HG02981 (cell line): ENCODE measurements at regions not wholly inside any gene's neighbourhood (a gene's known extent, or its start where the extent isn't known, plus 50 kb on each side); places are given as distances from the start of the nearest gene placed in this dataset.

ENCODE experiments used
- ATAC-seq: cut with Tn5 transposase; IDR thresholded peaks from one replicate; pipeline ENCODE4 v1.9.1; 2021; ENCODE audit warnings: mild to moderate bottlenecking, moderate library complexity; ENCODE audit not compliant: unreplicated experiment

DNA sequence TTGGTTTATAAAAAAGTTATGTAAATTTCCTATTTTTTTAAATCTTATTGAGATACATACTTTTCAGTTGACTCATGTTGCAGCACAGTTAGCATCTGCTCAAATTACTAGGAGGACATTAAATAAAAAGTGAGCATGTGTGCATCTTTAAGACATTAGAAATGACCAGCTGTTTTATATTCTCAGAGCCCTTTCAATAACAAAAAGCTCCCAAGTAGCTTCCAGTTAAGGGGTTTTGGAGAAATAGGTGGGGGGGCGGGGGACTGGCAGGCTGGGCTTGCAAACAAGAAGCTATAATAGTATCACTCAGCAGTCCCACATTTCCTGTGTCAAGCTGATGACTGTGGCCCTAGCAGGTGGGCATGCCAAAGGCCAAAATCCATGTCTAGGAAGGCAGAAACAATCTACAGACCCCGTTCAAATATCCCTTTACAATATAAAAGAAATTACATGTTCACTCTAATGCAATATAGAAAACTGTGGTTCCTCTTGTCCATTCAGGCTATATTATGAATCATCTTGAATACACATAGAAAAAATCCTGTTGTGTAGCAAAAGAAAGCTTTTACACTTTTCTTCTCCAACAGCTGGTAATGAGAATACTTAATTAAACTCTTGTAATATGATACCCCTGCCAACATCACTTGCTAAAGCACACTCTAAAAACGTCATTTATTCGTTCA lies 1713.2 kb upstream of the SLC10A2 start:
- no peak for ATAC-seq

DNA sequence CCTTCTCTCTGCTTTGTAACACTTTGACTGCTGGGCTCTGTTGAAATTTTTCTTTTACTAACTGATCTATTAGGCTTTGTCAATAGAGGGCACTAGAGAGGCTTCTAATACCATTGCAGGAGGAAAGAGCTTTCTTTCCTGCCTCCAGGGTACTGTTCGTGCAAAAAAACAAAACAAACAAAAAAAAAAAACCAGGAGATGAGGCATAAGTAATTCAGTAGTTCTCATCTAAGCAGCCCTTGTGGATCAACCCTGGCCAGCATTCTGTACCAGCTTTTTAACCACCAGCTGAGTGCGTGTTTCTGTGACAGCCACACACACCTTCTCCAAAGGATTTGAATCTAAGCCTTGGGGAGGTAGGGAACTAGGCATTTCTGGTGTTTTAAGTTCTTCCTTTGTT lies 1707.6 kb upstream of the SLC10A2 start:
- peak; percentile 68 for ATAC-seq

DNA sequence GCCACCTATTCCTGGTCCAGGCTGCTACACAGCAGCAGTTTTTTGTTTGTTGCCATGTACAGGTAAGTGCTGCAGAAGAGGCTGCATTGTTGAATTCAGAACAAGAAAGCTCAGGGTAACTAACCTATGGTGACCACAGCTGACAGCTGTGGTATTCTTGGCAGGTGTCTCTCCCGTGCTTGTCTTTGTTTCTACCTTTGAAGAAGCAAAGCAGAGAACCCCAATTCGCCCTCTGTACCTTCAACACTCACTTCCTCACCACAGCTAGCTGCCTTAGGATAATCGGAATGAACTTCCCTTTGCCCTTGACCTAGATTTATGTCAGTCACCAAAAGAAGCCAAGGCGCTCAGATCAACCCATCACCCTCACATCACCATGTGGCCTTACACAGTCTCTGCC lies 1703.3 kb upstream of the SLC10A2 start:
- no peak for ATAC-seq

DNA sequence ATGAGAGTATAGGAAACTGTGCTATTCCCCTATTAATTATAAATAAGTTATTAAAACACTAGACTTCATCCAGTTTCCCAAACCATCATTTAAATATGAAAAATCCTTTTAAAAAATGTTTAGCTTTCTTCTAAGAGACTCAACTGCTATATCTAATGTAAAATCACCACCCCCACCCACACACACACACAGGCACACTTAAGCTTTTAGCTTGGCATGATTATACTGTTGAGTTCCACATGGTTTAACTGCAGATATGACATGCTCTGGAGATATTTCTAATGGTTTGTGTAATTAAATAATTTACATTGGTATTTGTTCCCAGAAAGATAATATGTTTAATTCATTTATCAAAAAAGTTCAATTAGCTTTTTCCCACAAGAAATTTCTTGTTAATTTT lies 1700.1 kb upstream of the SLC10A2 start:
- ATAC-seq: no peak

DNA sequence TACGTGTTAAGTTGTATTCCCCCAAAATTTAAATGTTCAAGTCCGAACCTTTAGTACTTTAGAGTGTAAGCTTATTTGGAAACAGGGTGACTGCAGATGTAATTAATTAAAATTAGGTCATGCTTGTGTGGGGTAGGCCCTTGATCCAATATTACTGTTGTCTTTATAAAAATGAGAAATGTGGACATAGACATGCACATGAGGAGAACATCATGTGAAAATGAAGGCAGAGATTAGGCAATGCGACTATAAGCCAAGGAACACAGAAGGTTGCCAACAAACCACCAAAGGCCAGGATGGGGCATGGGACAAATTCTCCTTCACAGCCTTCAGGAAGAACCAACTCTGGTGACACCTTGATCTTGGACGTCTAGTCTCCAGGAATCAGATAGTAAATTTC lies 1698.4 kb upstream of the SLC10A2 start:
- ATAC-seq: no peak

DNA sequence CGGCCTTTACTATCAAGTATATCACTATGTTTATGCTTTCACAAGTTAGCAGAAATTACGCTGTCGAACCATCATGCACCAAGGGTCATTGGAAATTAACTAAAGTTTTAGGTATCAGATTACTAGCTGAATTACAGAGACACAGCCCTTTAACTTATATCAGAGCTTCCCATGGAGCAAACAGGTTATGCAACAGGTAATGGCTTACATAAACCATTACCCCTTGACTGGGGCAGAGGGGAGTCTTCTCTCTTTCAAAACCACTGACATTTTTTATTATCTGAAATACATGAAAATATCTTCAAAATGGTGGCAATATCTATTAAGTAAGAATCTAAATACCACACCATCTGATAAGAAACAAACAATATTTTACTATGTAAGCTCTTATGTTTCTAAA lies 1692.9 kb upstream of the SLC10A2 start:
- ATAC-seq: no peak

DNA sequence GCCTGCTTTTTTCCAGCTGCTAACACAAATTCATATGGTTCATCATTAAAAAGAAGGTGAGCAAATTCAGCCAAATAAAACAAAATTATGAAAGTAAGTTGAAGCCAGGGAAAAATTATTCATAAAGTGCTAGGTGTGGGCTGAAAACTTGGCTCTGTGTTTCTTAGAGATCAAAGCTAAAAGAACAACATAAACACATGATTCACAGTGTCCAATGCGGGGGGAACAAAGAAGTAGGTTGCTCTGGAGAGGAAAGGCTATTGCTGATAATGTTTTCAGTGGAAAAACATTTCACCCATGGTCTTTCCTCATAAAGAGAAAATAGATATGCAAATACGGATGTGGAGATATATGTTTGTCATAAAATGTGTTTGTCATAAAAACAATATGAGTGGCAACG lies 1691.5 kb upstream of the SLC10A2 start:
- no peak for ATAC-seq

DNA sequence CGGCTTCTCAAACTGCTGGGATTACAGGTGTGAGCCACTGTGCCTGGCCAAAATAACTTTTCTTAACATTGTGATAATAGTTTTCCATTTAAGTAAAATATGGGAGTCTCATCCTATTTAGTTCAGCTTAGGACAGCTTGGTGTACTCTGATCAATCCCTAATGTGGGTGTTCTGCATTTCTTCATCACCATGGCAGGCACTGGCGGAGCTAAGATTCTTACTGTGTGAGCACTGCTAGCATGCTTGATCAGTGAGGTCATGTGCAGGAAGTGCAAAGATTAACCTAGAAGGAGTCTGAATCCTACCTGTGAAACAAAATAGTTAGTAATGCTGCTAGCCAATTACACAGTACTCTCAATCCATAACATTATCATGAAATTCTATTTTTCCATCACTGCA lies 1684.2 kb upstream of the SLC10A2 start:
- ATAC-seq: no peak

DNA sequence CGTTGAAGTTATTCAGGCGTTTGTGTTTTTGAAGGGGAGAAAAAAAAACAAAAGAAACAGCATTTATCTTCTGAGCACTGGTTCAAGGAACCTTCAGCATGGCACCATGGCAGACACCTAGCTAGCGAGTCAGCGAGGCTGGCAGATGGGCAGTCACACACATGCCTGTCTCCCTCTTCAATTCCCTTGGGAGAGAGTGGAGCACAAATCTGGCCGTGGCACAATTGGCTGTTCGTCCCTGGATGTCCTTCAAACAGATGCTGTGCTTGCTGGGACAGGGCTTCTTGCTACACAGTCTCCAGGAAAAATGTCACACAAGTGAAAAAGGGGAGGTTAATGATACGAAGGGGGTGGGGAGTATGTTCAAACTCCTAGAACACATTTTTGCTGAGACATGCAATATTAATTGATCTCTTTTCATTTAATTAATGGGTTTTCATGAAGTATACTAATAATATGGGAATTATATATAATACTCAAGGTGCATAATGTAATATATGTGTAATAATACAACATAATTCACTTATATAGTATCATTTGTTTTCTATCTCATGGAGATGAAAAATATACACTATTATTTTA lies 1674.5 kb upstream of the SLC10A2 start:
- no peak for ATAC-seq

DNA sequence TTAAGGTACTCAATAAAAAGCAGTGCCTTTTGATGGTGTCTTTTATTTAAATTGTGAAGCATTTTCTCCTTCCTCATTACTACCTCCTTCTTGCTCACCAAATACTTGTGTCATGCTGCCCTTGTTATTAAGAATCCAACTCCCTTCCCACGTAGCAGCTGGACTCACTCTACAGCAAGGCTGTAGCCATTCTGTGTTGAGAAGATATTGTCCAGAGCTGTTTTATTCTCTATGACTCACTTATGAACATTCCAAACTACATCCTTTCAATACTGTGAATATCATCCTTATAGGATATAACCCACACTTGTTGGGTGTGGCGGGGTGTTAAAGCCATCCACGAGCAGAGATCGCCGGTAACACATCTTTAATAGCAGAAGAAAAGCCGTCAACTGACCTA lies 1671.5 kb upstream of the SLC10A2 start:
- no peak for ATAC-seq

DNA sequence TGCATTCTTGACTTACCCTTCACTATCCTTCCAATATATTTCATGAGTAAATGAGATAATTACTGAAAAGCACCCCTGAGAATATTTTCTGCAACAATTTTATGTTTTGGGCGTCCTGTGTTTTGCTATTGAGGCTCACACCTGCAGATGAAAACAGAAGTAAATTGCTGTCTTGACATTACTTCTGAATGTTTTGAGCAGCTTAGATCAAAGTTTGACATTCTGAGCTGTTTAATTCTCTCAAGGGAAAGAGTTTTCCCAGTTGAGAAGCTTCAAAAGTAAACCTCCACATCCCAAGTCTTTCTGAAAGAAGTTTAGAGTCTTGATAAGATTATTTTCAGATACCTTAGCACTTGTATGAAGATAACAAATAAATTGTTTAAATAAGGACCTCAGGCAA lies 1667.2 kb upstream of the SLC10A2 start:
- no peak for ATAC-seq

DNA sequence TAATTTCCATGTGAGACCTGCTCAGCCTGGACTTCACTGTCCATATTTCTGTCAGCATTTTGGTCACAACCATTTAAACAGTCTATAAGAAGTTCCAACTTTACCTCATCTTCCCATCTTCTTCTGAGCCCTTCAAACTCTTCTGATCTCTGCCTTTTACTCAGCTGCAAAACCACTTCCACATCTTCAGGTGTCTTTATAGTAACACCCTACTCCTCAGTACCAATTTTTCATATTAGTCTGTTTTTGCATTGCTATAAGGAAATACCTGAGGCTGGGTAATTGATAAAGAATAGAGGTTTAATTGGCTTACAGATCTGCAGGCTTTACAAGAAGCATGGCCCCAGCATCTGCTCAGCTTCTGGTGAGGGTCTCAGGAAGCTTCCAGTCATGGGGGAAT lies 1648.9 kb upstream of the SLC10A2 start:
- ATAC-seq: no peak

DNA sequence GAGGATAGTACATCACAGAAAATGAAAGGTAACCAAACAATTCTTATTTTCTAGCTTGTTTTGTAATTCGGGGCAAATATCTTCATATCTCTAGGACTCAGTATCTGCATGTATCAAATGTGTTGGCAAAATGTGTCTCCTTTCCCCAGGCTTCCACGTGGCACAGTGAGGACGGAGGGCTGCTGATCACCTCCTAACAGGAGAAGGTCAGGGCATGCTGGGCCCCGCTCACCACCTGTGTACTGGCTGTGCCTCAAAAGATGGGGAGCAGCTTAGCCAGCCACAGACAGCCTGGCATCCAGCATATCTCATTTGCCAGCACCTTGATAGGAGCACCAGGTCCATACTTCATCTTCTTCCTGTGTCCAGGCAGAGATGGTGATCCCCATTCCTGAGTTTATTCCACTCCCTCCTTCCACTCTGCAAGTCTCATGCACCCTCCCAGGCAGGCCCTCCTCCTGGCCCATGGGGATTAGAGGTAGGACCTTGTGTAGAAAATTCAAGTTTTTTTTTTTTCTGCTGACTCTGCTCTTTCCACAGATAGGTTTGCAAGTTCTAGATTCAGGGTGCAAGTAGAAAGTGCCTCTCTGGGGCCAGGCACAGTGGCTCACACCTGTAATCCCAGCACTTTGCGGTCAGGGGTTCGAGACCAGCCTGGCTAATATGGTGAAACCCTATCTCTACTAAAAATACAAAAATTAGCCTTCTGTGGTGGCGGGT lies 1639.0 kb upstream of the SLC10A2 start:
- ATAC-seq: no peak

DNA sequence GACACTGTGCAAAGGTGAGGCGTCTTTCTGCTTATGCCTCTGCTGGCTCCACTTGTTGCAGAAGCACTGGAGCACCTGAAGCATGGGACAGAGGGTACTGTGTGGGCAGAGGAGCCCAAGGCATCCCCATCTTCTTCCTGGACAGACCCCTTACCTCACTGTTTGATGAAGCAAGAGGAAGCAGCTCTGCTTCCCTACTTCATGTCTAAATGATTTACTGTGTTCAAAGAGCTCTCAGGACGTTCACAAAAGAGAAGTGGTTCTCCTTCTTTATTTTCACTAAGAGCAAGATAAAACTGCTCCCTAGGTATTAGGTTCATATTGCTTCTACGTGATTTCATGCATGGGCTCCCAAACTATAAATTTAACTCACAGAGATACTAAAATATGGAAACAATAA lies 1635.4 kb upstream of the SLC10A2 start:
- no peak for ATAC-seq

DNA sequence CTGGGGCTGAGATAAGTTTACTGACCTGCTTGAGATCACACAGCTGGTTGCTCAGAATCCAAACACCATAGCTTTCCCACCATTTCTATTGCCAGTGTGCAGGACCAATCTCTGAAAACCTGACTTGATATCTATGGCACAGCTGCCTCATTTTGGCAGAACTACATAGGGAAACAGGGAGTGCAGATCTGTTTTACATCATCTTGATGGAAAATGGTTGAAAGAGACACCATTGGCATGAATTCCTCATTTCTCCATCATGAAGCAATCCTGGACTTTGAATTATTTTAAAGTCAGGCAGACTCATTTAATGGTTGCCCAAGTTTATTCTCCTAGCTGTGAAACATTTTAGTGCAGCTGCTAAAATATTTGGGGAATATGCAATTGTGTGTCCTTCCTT lies 1628.2 kb upstream of the SLC10A2 start:
- ATAC-seq: no peak

DNA sequence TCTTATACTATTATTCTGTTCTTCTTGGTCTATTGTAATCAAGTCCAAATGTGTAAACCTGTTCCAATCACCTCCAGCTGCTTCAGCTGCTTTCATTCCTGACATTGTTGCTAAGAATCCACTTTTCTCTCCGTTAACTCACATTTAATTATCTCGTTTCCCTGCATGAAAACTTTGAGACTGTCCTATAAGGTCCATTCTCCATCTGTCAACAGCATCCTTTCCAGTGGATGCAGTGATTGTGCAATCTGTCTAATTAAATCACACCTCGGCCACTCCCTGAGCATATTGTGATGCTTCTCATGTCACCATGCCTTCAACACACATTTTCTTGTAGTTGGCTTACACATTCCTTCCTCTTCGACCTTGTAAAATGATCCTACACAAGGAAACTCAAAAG lies 1626.9 kb upstream of the SLC10A2 start:
- ATAC-seq: no peak

DNA sequence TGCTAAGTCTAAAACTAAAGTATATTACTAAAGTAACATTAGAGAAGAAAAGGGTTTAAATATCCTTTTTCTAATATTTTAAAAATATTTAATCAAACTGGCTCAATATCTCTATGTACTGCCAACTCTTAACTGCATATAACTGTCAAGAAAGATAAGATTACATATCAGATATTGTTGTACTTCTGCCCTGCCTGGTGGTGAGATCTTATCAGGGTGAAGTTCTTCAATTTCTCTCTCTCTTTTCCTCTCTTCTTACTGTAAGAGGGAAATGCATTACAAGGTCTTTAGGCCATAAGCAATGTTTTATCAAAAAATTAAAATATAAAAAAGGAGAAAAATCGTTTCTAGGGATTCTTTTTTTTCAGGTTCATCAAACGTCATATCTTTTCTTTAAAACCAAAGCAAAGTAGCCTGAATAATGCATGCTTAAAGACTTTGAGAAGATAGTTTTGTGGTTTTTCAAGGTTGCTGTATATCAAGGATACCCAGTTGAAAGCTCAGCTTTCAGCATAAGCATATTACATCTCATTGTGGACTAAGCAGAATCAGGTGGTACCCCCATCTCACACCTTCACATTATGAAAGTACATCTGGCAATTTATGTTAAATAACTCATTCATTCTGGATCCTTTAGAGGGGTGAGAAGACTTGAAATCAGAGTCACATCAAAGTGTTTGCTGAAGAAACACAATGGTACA lies 1625.7 kb upstream of the SLC10A2 start:
- ATAC-seq: no peak

DNA sequence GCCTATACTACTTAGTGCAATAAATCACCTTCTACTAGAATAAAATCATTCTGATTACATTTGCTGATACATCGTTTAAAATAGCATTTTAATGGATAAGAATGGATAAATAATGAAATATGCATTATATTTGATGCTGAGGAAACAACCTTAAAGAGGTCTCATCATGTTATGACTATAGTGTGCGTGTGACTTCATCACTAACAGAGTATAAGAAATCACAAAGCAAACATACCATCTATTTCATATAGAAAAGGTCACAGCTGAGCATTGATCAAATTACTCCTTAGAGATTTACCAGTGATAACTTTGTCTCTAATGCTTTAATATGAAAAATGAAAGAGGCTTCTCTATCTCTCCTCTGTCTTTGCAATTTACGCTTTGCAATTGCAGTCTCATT lies 1620.3 kb upstream of the SLC10A2 start:
- ATAC-seq: no peak

DNA sequence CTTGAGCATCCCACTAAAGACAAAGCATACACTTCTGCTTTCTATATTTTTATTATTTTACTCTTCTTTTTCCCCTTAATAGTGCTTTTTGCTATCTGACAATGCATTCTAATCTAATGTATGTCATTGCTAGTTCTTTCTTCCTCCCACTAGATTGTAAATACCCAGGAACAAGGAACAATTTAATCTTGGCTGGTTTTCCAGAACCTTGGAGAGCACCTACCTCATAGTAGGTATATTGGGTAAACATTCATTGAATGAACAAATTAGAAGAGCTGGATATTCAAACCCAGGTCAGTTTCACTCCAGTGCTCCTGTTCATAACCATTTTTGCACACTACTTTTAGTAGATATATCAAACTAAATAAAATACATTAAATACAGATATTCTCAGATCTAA lies 1617.6 kb upstream of the SLC10A2 start:
- no peak for ATAC-seq

DNA sequence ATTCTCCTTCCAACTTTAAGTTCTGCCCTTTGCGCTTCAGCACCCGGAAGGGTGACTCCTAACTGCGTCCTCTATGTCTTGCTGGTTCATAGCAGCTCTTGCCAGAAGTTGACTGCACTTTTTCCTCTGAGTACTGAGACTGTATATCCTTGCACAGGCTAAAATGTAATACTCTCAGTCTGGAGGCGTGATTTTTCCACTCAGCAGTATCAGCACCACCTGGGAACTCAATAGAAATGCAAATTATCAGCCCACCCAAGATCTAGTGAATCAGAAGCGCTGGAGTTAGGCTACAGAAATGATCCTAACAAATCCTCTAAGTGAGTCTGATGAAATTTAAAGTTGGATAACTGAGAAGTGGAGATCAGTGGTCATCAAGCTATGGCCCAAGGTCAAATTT lies 1611.9 kb upstream of the SLC10A2 start:
- no peak for ATAC-seq

DNA sequence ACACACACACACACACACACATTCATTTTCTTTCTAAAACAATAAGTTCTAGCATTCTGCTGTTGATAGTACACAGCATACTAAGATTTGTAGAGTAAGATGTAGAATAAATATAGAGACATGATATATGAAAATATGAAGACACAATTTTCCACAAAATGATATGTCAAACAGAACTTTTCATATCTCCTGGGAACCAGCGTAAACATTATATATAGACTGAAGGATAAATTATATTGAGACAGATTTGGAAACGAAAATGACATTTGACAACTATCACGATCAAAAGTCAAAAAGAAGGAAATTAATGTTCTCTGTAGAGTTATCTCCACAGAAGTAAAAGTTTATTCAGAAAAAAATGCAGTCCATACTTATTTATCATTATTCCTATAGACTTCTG lies 1605.7 kb upstream of the SLC10A2 start:
- no peak for ATAC-seq

DNA sequence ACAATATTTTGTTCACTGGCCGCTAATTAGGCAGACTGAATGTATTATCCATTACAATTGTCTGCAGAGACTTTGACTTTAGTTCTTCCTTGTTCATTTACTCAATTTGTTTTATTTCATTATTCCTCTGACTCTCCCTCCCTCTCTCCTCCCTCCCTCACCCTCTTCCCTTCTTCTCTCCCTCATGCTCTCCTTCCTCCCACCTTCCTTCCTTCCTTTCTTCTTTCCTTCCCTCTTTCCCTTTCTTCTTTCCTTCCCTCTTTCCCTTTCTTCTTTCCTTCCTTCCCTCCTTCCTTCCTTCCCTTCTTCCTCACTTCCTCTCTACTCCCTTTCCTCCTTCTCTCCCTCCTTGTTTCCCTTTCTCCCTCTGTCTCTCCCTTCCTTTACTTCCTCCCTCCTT lies 1591.0 kb upstream of the SLC10A2 start:
- no peak for ATAC-seq
